HG03460 (cell line): ENCODE measurements at regions not wholly inside any gene's neighbourhood (a gene's known extent, or its start where the extent isn't known, plus 50 kb on each side); places are given as distances from the start of the nearest gene placed in this dataset.
"Not testable (repeated sequence)": the region's sequence is repeated elsewhere in the genome, so short reads cannot be mapped to it uniquely, and the experiment has no call there.

Source experiments
- ATAC-seq: cut with Tn5 transposase; IDR thresholded peaks from one replicate; pipeline ENCODE4 v1.9.1; 2021; ENCODE audit not compliant: unreplicated experiment

DNA sequence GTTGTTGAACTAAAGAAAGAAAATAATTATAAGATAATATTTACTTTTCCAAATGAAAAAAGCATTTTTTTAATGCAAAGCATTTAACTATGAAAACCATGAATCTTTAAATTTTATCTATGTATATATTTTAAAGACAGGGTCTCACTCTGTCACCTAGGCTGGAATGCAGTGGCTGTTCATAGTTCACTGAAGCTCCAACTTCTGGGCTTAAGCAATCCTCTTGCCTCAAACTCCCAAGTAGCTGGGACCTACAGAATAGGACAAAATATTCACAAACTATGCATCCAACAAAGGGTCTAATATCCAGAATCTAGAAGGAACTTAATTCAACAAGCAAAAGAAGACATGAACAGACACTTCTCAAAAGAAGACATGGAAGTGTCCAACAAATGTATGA lies 55.9 kb upstream of the ALB start:
- ATAC-seq: no peak

DNA sequence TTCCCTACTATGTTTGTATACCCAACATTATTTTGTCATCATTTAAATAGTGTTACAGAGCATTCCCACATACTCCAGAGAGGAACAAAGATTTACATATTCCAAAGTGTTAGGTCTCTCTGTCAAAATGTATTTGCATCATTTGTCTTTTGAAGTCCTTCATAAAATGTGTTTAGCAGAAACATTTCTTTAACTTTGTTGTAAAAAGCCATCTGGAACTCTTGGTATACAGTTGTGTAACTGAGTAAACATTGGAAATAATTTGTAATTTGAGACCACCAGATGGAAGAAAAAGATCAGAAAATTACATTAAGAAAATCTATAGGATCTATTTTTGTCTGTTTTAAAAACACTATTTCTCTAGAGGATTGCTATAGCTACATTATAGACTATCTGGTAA lies 56.6 kb upstream of the ALB start:
- no peak for ATAC-seq

GRCh38 chr4:73345399-73345975 lies 58.6 kb upstream of the ALB start:
- no peak for ATAC-seq

DNA sequence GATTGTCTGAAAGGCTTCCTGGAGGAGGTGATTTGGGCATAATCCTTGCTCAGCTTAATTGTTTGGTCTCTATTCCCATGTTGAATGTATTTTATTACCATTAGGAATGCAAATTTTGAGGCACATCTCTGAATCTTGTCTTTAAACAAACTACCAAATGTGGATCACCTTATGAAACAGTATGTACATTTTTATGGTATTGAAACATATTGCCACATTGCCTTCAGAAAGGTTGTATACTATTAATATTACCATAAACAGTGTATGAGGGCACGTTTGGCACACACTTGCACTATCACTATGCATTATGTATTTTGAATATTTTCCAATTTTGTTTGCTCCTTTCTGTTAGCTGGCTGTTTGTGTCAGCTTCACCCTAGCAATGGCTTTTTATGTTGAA lies 60.0 kb upstream of the ALB start:
- ATAC-seq: no peak

GRCh38 chr4:73343432-73343831 lies 60.7 kb upstream of the ALB start:
- no peak for ATAC-seq

GRCh38 chr4:73341454-73341853 lies 62.6 kb upstream of the ALB start:
- ATAC-seq: peak; percentile 73

DNA sequence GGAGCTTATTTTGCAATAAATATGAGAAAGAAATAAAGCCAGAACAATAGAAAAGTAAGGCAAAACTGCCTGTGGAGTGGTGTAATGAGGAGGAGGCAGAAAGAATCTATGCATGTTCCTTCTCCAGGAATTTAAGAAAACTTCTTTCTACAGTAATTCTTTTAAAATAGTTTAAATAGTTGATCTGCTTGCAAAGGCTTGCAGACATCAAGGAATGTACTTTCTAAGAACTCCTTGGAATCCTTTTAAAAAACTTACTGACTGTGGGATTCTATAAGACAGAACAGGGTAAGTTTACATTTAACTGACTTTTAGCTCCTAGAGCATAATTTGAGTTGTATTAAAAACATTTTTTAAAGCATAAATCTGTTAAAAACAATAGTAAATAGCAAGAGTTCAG lies 63.2 kb upstream of the ALB start:
- no peak for ATAC-seq

- ATAC-seq: no peak
Measured at GRCh38 chr4:73335679-73336078, 68.4 kb upstream of the ALB start.

DNA sequence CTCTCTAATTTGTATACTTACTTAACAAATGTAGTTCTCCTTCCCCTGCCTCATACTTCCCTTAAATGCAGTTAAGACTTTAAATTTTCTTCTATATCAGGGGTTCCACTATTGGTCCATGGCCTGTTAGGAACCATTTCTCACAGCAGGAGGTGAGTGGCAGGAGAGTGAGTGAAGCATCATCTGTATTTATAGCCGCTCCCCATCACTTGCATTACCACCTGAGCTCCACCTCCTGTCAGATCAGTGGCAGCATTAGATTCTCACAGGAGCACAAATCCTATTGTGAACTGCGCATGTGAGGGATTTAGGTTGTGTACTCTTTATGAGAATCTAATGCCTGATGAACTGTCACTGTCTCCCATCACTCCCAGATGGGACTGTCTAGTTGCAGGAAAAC lies 72.1 kb upstream of the ALB start:
- not testable (repeated sequence) for ATAC-seq

DNA sequence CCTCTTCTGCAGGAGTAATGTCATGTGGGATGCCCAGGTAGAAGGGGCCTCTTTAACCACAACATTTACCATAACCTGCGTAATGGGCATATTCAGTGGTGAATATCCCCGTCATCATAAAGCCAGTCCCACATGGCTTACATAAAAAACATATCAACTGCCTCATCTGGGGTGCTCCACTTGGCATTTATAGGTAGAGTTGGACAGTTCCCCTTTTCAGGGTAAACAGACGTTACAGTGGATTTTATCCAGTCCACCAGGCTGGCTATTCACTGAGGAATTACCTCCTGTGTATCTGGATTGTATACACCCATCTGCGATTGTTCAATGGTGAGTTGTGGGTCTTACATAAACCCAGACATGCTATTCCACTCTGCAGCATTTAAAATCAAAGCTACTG lies 70.7 kb upstream of the ANKRD17 start:
- no peak for ATAC-seq

DNA sequence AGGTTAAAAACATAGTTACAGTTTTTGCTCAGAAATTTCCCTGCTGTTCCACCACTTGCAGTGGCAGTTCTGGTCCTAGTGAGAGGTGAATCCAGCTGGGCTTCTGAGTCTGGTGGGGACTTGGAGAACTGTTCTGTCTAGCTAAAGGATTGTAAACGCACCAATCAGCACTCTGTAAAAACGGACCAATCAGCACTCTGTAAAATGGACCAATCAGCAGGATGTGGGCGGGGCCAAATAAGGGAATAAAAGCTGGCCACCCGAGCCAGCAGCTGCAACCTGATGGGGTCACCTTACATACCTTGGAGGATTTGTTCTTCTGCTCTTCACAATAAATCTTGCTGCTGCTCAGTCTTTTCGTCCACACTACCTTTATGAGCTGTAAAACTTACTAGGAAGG lies 67.2 kb upstream of the ANKRD17 start:
- ATAC-seq: not testable (repeated sequence)

GRCh38 chr4:73317092-73317491 lies 58.5 kb upstream of the ANKRD17 start:
- no peak for ATAC-seq

GRCh38 chr4:73315091-73315490 lies 56.5 kb upstream of the ANKRD17 start:
- no peak for ATAC-seq

DNA sequence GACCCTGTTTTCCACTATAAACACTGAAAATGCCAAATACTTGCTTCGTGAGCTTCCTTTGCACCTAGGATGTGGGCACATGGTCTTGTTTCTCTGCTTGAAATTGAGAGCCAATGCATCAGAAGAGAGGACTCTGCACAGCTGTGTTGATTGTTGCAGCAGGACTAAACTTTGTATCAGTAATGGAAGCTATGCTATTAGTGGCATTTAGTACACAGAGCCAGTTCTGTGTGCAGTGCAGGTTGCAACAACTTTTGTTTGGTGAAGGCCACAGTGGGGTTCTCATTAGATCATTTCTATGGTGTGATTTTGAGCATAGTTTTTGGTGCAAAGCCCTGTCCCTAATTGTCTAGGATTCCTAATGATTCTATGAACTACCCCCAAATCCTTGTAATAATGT lies 54.4 kb upstream of the ANKRD17 start:
- no peak for ATAC-seq

GRCh38 chr4:73311428-73311827 lies 52.8 kb upstream of the ANKRD17 start:
- ATAC-seq: no peak

DNA sequence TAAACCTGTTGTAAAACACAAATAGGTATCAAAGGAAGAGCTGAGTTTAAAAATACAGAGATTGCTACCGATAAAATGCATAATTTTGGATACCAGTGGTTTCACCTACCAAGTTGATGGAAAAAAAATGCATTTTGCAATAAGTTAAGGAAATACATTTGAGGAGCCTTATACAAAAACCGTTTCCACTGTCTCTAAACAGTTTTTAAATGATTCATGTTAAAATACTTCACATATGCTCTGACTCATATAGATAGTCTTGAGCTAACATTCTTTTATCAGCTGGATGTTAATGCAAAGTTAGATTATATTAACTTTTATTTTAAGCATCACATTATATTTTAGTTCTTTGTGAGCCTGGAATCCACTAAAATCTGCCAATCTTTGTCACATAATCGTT lies 50.6 kb upstream of the ANKRD17 start:
- no peak for ATAC-seq
